ENCODE measurements at regions not wholly inside any gene's neighbourhood (a gene's known extent, or its start where the extent isn't known, plus 50 kb on each side); places are given as distances from the start of the nearest gene placed in this dataset.

DNA sequence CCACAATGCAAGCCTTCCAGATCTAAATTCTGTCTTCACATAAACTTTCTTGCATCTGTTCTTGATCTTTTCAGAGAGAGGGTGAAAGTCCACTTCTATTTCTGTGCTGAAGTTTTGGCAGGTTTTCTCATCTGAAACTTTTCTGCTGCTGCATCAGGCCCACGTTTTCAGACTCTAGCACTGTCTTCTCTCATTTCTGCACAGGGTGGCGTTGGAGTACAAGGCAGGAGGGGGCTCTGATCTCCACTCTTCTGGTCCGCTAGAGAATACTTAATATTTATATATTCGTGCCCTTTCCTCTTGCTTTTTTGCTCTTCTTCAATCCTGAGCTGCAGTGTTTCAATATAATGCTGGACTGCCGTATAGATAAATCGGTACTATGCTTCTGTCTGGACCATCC, 204.0 kb upstream of the PRDM9 start:
- intact Hi-C loops (cut with DNase I) = no loop called here
- TF ChIP-seq POLR2A (IDR thresholded peaks at IDR 0.05) (no peak), EP300 (IDR thresholded peaks at IDR 0.05) (no peak)
- TF ChIP-seq, protein P1, sequence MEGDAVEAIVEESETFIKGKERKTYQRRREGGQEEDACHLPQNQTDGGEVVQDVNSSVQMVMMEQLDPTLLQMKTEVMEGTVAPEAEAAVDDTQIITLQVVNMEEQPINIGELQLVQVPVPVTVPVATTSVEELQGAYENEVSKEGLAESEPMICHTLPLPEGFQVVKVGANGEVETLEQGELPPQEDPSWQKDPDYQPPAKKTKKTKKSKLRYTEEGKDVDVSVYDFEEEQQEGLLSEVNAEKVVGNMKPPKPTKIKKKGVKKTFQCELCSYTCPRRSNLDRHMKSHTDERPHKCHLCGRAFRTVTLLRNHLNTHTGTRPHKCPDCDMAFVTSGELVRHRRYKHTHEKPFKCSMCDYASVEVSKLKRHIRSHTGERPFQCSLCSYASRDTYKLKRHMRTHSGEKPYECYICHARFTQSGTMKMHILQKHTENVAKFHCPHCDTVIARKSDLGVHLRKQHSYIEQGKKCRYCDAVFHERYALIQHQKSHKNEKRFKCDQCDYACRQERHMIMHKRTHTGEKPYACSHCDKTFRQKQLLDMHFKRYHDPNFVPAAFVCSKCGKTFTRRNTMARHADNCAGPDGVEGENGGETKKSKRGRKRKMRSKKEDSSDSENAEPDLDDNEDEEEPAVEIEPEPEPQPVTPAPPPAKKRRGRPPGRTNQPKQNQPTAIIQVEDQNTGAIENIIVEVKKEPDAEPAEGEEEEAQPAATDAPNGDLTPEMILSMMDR (IDR thresholded peaks at IDR 0.05) = no peak
- Histone ChIP-seq H3K36me3 (no peaks in the 10 kb centered on the region), H3K27ac (no peak overlapping the region), H3K9me3 (no peaks in the 10 kb centered on the region), H3K27me3 (no peaks in the 10 kb centered on the region), H3K4me3 (no peak overlapping the region), H3K4me1 (ENCODE audit: insufficient read depth) (no peaks in the 10 kb centered on the region)
- no peak for DNase-seq
- WGBS, 3 donors = 69 to 78% (median 73%) methylated on average over 6 of the region's 6 CpGs

DNA sequence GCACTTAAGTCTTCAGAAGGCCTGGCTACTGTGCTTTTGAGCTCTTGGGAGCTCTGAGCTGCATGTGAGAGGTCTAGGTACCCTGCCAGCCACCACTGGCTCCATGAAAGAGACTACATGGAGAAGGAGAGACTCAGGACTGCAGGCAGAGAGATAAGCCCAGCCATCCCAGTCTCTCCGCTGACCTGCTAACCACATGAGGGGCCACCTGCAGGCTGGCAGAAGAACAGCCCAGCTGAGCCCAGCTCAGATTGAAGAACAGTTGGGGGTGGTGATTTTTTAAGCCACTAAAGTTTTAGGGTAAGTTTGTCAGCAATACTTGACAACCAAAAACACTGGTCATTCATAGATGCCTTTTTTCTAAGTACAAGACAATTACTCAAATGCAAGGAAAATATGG, 205.0 kb upstream of the PRDM9 start:
- intact Hi-C loops (cut with DNase I) = no loop called here
- WGBS, 3 donors = 94 to 100% (median 95%) methylated on average over 1 of the region's 1 CpG
- H3K27ac ChIP-seq = no peak overlapping the region

DNA sequence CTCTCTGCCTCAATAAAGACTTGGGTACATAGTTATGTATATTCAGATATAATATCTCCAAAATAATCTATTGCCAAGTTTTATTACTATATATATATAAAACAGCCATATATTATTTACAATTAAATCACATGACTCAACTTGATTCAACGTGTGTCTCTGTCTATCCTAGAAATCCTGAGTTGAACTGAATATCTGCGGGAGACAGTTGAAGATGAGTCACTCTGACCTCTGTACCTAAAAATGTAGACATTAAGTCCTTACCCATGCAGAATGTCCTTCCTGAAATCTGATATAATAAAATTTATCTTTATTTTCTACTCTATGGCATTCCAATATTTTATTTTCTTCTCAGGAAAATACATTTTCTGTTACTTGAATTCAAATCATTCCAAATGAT, 218.2 kb upstream of the PRDM9 start:
- 75 to 78% (median 77%) methylated on average over 2 of the region's 2 CpGs for WGBS, 3 donors
- Histone ChIP-seq H3K36me3 (no peaks in the 10 kb centered on the region), H3K27ac (no peak overlapping the region), H3K4me1 (ENCODE audit: insufficient read depth) (no peaks in the 10 kb centered on the region), H3K9me3 (no peaks in the 10 kb centered on the region), H3K27me3 (no peaks in the 10 kb centered on the region), H3K4me3 (no peak overlapping the region)
- DNase-seq = no peak
- intact Hi-C loops (cut with DNase I) = no loop called here
- TF ChIP-seq, protein P1 (IDR thresholded peaks at IDR 0.05) = no peak
- TF ChIP-seq POLR2A (IDR thresholded peaks at IDR 0.05) (no peak), EP300 (IDR thresholded peaks at IDR 0.05) (no peak)

More for the DNA sequence above, 205.0 kb upstream of the PRDM9 start:
- TF ChIP-seq POLR2A (IDR thresholded peaks at IDR 0.05) (no peak), EP300 (IDR thresholded peaks at IDR 0.05) (no peak)
- TF ChIP-seq, protein P1 (IDR thresholded peaks at IDR 0.05) = no peak
- Histone ChIP-seq H3K4me3 (no peak overlapping the region), H3K27me3 (no peaks in the 10 kb centered on the region), H3K4me1 (ENCODE audit: insufficient read depth) (no peaks in the 10 kb centered on the region), H3K9me3 (no peaks in the 10 kb centered on the region), H3K36me3 (no peaks in the 10 kb centered on the region)
- no peak for DNase-seq

DNA sequence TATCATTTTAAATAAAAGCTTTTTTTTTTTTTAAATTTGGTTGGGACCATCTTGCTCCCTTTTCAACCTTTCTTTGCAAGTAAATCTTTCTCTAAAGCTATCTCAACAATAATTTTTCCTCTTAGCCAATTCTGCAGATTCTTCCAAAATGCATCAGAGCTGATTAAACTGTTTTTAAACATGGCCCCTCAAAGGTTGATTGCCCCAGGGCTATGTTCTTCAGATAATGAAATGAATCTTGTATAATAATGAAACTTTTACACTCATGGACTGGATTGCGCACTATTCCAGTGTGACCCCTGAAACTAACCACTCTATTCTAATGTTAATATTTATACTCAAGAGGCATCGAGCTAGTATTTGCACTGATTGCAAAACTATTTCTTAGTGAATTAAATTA, 222.8 kb upstream of the PRDM9 start:
- Histone ChIP-seq H3K27ac (no peak overlapping the region), H3K4me3 (no peak overlapping the region), H3K4me1 (ENCODE audit: insufficient read depth) (no peaks in the 10 kb centered on the region), H3K27me3 (no peaks in the 10 kb centered on the region), H3K36me3 (no peaks in the 10 kb centered on the region), H3K9me3 (no peaks in the 10 kb centered on the region)
- WGBS, 3 donors = 55 to 81% (median 63%) methylated on average over 2 of the region's 2 CpGs
- TF ChIP-seq, protein P1 (IDR thresholded peaks at IDR 0.05) = no peak
- TF ChIP-seq EP300 (IDR thresholded peaks at IDR 0.05) (no peak), POLR2A (IDR thresholded peaks at IDR 0.05) (no peak)
- intact Hi-C loops (cut with DNase I) = no loop called here
- DNase-seq = no peak

DNA sequence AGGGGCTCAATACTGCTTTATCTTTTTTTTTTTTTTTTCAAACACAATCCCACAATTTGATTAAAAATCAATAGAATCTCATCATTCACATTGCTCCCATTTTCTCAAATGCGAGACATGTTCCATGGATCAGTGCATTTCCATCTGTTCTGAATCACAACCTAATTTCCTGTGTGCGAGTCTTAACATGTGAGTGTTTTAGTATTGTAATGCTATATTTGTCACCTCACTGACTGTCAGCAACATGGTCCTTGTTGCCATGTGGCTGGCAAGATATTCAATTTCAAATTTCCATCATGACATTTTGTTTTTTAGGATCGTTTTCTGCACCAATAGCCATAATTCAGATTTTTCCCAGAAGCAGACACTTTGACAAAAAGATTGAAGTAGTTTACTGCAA, 233.2 kb upstream of the PRDM9 start:
- Histone ChIP-seq H3K36me3 (no peaks in the 10 kb centered on the region), H3K27ac (no peak overlapping the region), H3K4me3 (no peak overlapping the region), H3K4me1 (ENCODE audit: insufficient read depth) (no peaks in the 10 kb centered on the region), H3K9me3 (no peaks in the 10 kb centered on the region), H3K27me3 (no peaks in the 10 kb centered on the region)
- TF ChIP-seq, protein P1 (IDR thresholded peaks at IDR 0.05) = no peak
- TF ChIP-seq EP300 (IDR thresholded peaks at IDR 0.05) (no peak), POLR2A (IDR thresholded peaks at IDR 0.05) (no peak)
- intact Hi-C loops (cut with DNase I) = no loop called here
- WGBS, 3 donors = 88 to 90% (median 88%) methylated on average over 3 of the region's 3 CpGs
- no peak for DNase-seq

Data from ovary (tissue), 7 donors.